Common myeloid progenitor, CD34-positive (primary cell): ENCODE measurements at regions not wholly inside any gene's neighbourhood (a gene's known extent, or its start where the extent isn't known, plus 50 kb on each side); places are given as distances from the start of the nearest gene placed in this dataset.

ENCODE experiments used
- CTCF ChIA-PET: fragments of 350-600 bp; sonication (Branson Sonifier 250); formaldehyde crosslinking; loops from one replicate; lab custom pipeline; 2021; ENCODE audit warnings: antibody characterized with exemption; lab: Charles Lee
- POLR2A ChIA-PET: fragments of 350-600 bp; sonication (Branson Sonifier 250); formaldehyde crosslinking; loops from one replicate; lab custom pipeline; 2021; ENCODE audit warnings: antibody characterized with exemption; lab: Charles Lee
- DNase-seq, 3 donors: peaks; one replicate each; pipeline versions ENCODE4 v3.0.0 to v3.0.0-alpha.2; 2013
- H3K27ac ChIP-seq, 2 experiments: 1 replicate in 1 of 2; 2 replicates in 1 of 2; pipeline ENCODE4 v1.7.0; 2013; ENCODE audit warnings: inconsistent platforms in 2 of 2, low read length in 2 of 2, mild to moderate bottlenecking in 2 of 2, low read depth in 1 of 2, moderate library complexity in 1 of 2; ENCODE audit not compliant: severe bottlenecking in 2 of 2, insufficient read depth in 1 of 2, poor library complexity in 1 of 2
- H3K27me3 ChIP-seq, 5 experiments: replicated peaks in 2 of 5; 1 replicate in 3 of 5; 2 replicates in 2 of 5; pipeline versions ENCODE4 v1.6.1 to v1.7.0; 2013; ENCODE audit warnings: low read length in 4 of 5, mild to moderate bottlenecking in 2 of 5, moderate library complexity in 2 of 5, inconsistent platforms in 1 of 5; ENCODE audit not compliant: insufficient read depth in 5 of 5, control insufficient read depth in 4 of 5
- H3K36me3 ChIP-seq, 4 experiments: 1 replicate in 2 of 4; 2 replicates in 2 of 4; pipeline versions ENCODE4 v1.6.1 to v1.7.0; 2013; ENCODE audit warnings: low read length in 3 of 4, control low read depth in 1 of 4, mild to moderate bottlenecking in 1 of 4; ENCODE audit not compliant: control insufficient read depth in 4 of 4, insufficient read depth in 4 of 4
- H3K4me1 ChIP-seq, 4 experiments: 1 replicate in 3 of 4; 2 replicates in 1 of 4; pipeline versions ENCODE4 v1.6.1 to v1.7.1; 2013; ENCODE audit warnings: low read length in 3 of 4, mild to moderate bottlenecking in 3 of 4, control low read depth in 1 of 4, inconsistent platforms in 1 of 4, moderate library complexity in 1 of 4; ENCODE audit not compliant: control insufficient read depth in 4 of 4, insufficient read depth in 4 of 4; ENCODE audit errors: control extremely low read depth in 1 of 4
- H3K4me3 ChIP-seq, 7 experiments: 1 replicate in 4 of 7; 2 replicates in 3 of 7; pipeline versions ENCODE4 v1.5.1 to v1.7.0; 2013; ENCODE audit warnings: mild to moderate bottlenecking in 7 of 7, low read length in 6 of 7, moderate library complexity in 6 of 7, inconsistent platforms in 2 of 7, low read depth in 2 of 7, control low read depth in 1 of 7; ENCODE audit not compliant: insufficient read depth in 4 of 7, control insufficient read depth in 1 of 7; ENCODE audit errors: extremely low read depth in 1 of 7
- H3K9me3 ChIP-seq, 5 experiments: 1 replicate in 4 of 5; 2 replicates in 1 of 5; pipeline versions ENCODE4 v1.6.1 to v1.7.1; 2013; ENCODE audit warnings: low read length in 4 of 5, mild to moderate bottlenecking in 2 of 5, inconsistent platforms in 1 of 5, low read depth in 1 of 5, moderate library complexity in 1 of 5; ENCODE audit not compliant: control insufficient read depth in 4 of 5, insufficient read depth in 2 of 5; ENCODE audit errors: control extremely low read depth in 1 of 5
- WGBS: methylation state at CpG from one replicate; pipeline ENCODE4 v1.1.5; 2013; ENCODE audit not compliant: insufficient coverage; 5-methylcytosine and 5-hydroxymethylcytosine counted together

GRCh38 chr16:5347561-5347960 is 250.0 kb upstream of the EEF2KMT start:
- H3K36me3 ChIP-seq: no peaks in the 10 kb centered on the region
- WGBS: 92% methylated on average over 3 of the region's 4 CpGs
- no peak overlapping the region for H3K4me3 ChIP-seq
- no peak overlapping the region for H3K27ac ChIP-seq
- H3K9me3 ChIP-seq: no peaks in the 10 kb centered on the region
- peaks cover 0 to 2% (median 0%) of the 10 kb centered on the region in 5 experiments for H3K27me3 ChIP-seq
- ChIA-PET CTCF (no interaction called here), POLR2A (no interaction called here)
- no peaks in the 10 kb centered on the region for H3K4me1 ChIP-seq
- DNase-seq: no peak

- no peaks in the 10 kb centered on the region for H3K27me3 ChIP-seq
- no peak overlapping the region for H3K4me3 ChIP-seq
- no peaks in the 10 kb centered on the region for H3K36me3 ChIP-seq
- no peaks in the 10 kb centered on the region for H3K9me3 ChIP-seq
- no peak overlapping the region for H3K27ac ChIP-seq
- WGBS: 42% methylated on average over 4 of the region's 6 CpGs
- no peak for DNase-seq
- ChIA-PET CTCF (no interaction called here), POLR2A (no interaction called here)
- H3K4me1 ChIP-seq: no peaks in the 10 kb centered on the region
Observed at GRCh38 chr16:5336941-5337340, 239.3 kb upstream of the EEF2KMT start.

- CTCF ChIA-PET: no interaction called here
- no peaks in the 10 kb centered on the region for H3K9me3 ChIP-seq
- no peak overlapping the region for H3K4me3 ChIP-seq
- POLR2A ChIA-PET: no interaction called here
- no peaks in the 10 kb centered on the region for H3K27me3 ChIP-seq
- H3K4me1 ChIP-seq: no peaks in the 10 kb centered on the region
- no peak overlapping the region for H3K27ac ChIP-seq
- no peak for DNase-seq
- 100% methylated on average over 1 of the region's 4 CpGs for WGBS
- no peaks in the 10 kb centered on the region for H3K36me3 ChIP-seq
Observed at GRCh38 chr16:5333991-5334390, 236.4 kb upstream of the EEF2KMT start.

- Histone ChIP-seq H3K9me3 (no peaks in the 10 kb centered on the region), H3K27ac (no peak overlapping the region), H3K4me1 (no peaks in the 10 kb centered on the region), H3K27me3 (no peaks in the 10 kb centered on the region), H3K4me3 (no peak overlapping the region), H3K36me3 (no peaks in the 10 kb centered on the region)
- no peak for DNase-seq
- ChIA-PET POLR2A (no interaction called here), CTCF (no interaction called here)
- 90% methylated on average over 3 of the region's 5 CpGs for WGBS
Observed at GRCh38 chr16:5333126-5333525, 235.5 kb upstream of the EEF2KMT start.

GRCh38 chr16:5330058-5330457 is 232.5 kb upstream of the EEF2KMT start:
- no peak for DNase-seq
- POLR2A ChIA-PET: no interaction called here
- WGBS: 100% methylated on average over 3 of the region's 3 CpGs
- CTCF ChIA-PET: no interaction called here
- H3K27ac ChIP-seq: no peak overlapping the region
- H3K27me3 ChIP-seq: no peaks in the 10 kb centered on the region
- no peaks in the 10 kb centered on the region for H3K36me3 ChIP-seq
- H3K9me3 ChIP-seq: no peaks in the 10 kb centered on the region
- H3K4me1 ChIP-seq: no peaks in the 10 kb centered on the region
- H3K4me3 ChIP-seq: no peak overlapping the region

- 87% methylated on average over 4 of the region's 5 CpGs for WGBS
- no peaks in the 10 kb centered on the region for H3K27me3 ChIP-seq
- no peak overlapping the region for H3K27ac ChIP-seq
- no peaks in the 10 kb centered on the region for H3K36me3 ChIP-seq
- ChIA-PET CTCF (no interaction called here), POLR2A (no interaction called here)
- DNase-seq: no peak
- H3K4me3 ChIP-seq: no peak overlapping the region
- no peaks in the 10 kb centered on the region for H3K9me3 ChIP-seq
- no peaks in the 10 kb centered on the region for H3K4me1 ChIP-seq
Observed at GRCh38 chr16:5328546-5328945, 231.0 kb upstream of the EEF2KMT start.

GRCh38 chr16:5326395-5326794 is 228.8 kb upstream of the EEF2KMT start:
- H3K9me3 ChIP-seq: no peaks in the 10 kb centered on the region
- POLR2A ChIA-PET: no interaction called here
- no peaks in the 10 kb centered on the region for H3K27me3 ChIP-seq
- H3K4me3 ChIP-seq: no peak overlapping the region
- no peaks in the 10 kb centered on the region for H3K36me3 ChIP-seq
- no peak for DNase-seq
- no peaks in the 10 kb centered on the region for H3K4me1 ChIP-seq
- CTCF ChIA-PET: no interaction called here
- 100% methylated on average over 1 of the region's 3 CpGs for WGBS
- no peak overlapping the region for H3K27ac ChIP-seq
